ENCODE measurements at regions not wholly inside any gene's neighbourhood (a gene's known extent, or its start where the extent isn't known, plus 50 kb on each side); places are given as distances from the start of the nearest gene placed in this dataset.

DNA sequence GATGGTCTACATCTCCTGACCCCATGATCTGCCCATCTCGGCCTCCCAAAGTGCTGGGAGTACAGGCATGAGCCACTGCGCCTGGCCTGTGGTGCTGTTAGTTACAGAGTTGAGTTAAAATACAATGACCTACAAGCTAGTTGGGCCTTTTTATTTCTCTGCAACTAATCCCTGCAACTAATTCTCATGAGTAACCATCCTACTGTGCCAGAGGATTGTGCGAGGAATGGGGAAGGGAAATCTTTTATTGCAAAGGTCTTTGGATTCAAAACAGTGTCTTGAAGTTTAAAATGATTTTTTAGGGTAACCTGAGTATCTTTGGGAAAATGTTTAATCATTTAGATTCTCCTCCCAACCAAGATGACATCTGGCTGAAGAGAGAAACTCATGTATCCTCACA lies 88.8 kb upstream of the RMDN2 start:
- H3K4me1 ChIP-seq (ENCODE audit: control insufficient read depth in 1 of 2, low read depth in 2 of 2): no peaks in the 10 kb centered on the region
- DNase-seq (ENCODE audit: low spot score) (no peak), ATAC-seq (ENCODE audit: insufficient number of reproducible peaks, low FRiP score, low read depth) (no peak)
- no peak overlapping the region for H3K27ac ChIP-seq
- TF ChIP-seq, protein P1, sequence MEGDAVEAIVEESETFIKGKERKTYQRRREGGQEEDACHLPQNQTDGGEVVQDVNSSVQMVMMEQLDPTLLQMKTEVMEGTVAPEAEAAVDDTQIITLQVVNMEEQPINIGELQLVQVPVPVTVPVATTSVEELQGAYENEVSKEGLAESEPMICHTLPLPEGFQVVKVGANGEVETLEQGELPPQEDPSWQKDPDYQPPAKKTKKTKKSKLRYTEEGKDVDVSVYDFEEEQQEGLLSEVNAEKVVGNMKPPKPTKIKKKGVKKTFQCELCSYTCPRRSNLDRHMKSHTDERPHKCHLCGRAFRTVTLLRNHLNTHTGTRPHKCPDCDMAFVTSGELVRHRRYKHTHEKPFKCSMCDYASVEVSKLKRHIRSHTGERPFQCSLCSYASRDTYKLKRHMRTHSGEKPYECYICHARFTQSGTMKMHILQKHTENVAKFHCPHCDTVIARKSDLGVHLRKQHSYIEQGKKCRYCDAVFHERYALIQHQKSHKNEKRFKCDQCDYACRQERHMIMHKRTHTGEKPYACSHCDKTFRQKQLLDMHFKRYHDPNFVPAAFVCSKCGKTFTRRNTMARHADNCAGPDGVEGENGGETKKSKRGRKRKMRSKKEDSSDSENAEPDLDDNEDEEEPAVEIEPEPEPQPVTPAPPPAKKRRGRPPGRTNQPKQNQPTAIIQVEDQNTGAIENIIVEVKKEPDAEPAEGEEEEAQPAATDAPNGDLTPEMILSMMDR (IDR thresholded peaks at IDR 0.05): no peak
- H3K27me3 ChIP-seq (replicated peaks; ENCODE audit: insufficient read depth): no peaks in the 10 kb centered on the region
- no peaks in the 10 kb centered on the region for H3K9me3 ChIP-seq
- no peak overlapping the region for H3K4me3 ChIP-seq
- no peaks in the 10 kb centered on the region for H3K36me3 ChIP-seq

DNA sequence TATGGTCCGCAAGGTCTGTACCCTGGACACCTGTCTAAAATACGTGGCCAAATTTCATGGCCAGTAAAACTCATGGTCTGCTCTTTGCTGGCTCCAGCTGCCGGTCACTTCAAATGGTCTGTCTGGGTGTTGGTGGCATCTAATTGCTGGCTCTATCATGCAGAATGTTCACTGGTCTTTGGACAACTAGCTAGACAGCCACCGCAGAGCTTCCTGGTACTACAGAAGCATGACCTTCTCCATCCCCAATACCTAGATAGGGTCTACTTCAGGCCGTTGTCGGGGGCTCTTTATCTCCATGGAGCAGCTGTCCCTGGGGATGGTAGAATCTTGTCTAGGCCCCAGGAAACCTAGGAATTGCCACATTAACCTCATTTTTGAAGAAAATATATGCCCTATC lies 88.4 kb upstream of the RMDN2 start:
- no peak overlapping the region for H3K4me3 ChIP-seq
- no peaks in the 10 kb centered on the region for H3K4me1 ChIP-seq (ENCODE audit: control insufficient read depth in 1 of 2, low read depth in 2 of 2)
- TF ChIP-seq, protein P1 (IDR thresholded peaks at IDR 0.05): no peak
- no peak for ATAC-seq (ENCODE audit: insufficient number of reproducible peaks, low FRiP score, low read depth)
- H3K36me3 ChIP-seq: no peaks in the 10 kb centered on the region
- no peaks in the 10 kb centered on the region for H3K27me3 ChIP-seq (replicated peaks; ENCODE audit: insufficient read depth)
- H3K27ac ChIP-seq: no peak overlapping the region
- H3K9me3 ChIP-seq: no peaks in the 10 kb centered on the region
- DNase-seq (ENCODE audit: low spot score): no peak

DNA sequence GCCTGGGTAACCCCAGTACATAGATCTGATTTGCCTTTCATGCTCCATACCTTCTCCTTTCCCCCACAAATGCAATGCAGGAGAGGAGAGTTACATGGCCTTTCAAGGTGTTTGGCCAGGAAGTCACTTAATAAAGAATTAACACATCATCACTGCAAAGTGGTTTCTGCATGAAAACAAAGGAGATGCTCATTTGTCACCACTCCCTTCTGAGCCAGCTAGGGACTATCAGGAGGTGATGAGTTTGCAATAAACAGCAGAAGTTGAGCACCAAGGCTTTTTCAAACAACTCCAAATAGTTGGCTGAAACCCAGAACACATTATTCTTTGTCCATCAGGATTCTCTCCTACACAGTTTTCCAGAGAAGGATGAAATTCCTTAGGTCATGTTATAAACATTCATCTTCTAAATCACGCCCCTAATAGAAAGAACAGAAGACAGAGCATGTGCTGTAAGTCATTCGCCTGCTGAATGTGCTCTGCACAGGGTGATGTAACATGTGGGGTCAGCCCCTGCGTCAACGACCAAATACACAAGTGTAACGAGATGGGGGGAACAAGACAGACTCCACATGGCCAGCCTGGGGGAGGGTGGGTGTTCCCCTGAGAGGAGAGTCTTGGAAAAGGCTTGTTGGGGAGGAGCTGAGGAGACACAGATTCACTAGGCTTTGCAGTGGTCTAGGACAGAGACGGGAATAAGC lies 87.3 kb upstream of the RMDN2 start:
- TF ChIP-seq, protein P1 (IDR thresholded peaks at IDR 0.05): no peak
- Histone ChIP-seq H3K9me3 (no peaks in the 10 kb centered on the region), H3K27me3 (replicated peaks; ENCODE audit: insufficient read depth) (no peaks in the 10 kb centered on the region), H3K36me3 (no peaks in the 10 kb centered on the region), H3K27ac (no peak overlapping the region), H3K4me1 (ENCODE audit: control insufficient read depth in 1 of 2, low read depth in 2 of 2) (no peaks in the 10 kb centered on the region), H3K4me3 (no peak overlapping the region)
- no peak for DNase-seq (ENCODE audit: low spot score)
- ATAC-seq (ENCODE audit: insufficient number of reproducible peaks, low FRiP score, low read depth): no peak

DNA sequence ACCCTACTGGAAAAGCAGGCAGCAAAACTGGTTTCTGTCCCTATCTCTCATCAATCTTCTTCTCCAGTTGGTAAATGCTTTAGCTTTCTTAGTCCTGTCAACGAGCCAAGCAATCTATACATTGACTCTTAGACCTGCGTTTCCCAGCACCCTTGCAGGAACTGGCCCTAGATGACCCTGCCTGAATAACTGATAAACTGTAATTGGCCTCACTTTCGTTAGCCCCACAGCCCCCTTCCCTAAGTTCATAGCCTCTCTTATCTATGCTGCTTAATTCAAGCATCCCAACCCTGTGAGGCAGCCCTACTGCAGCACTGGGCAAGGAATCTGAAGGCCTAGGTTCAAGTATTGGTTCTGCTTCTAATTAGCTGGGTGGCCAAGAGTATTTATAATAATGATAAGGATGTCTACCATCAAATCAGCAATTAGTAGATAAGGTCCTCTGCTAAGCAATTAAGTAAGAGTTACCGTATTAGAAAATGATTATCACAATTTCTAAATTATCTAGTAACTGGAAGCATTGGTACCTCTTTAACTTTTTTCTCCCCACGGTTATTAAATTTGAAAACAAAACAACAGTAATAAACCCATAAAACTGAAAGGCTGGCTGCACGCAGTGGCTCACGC lies 86.4 kb upstream of the RMDN2 start:
- H3K27ac ChIP-seq: no peak overlapping the region
- no peaks in the 10 kb centered on the region for H3K36me3 ChIP-seq
- H3K4me1 ChIP-seq (ENCODE audit: control insufficient read depth in 1 of 2, low read depth in 2 of 2): no peaks in the 10 kb centered on the region
- no peak for DNase-seq (ENCODE audit: low spot score)
- no peak overlapping the region for H3K4me3 ChIP-seq
- no peaks in the 10 kb centered on the region for H3K9me3 ChIP-seq
- no peaks in the 10 kb centered on the region for H3K27me3 ChIP-seq (replicated peaks; ENCODE audit: insufficient read depth)
- TF ChIP-seq, protein P1 (IDR thresholded peaks at IDR 0.05): no peak
- ATAC-seq (ENCODE audit: insufficient number of reproducible peaks, low FRiP score, low read depth): no peak

DNA sequence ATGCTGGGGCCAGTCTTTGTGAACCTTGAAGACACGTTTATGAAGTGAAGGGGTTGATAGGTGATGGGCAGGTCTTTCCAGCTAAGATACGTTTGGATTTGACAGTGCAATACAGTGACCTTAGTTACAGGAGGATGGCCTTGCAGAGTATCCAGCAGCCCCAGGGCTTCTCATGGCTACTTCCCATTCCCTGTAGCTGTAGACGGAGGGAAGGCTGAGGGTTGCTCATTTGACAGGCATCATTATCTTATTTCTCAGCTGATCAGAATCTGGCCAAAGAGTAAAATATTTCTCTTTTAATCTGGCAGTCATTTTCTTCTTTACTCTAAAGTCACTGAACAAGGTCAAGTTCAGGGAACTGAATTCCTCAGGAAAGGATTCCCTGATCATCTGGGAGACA lies 85.1 kb upstream of the RMDN2 start:
- H3K27me3 ChIP-seq (replicated peaks; ENCODE audit: insufficient read depth): no peaks in the 10 kb centered on the region
- DNase-seq (ENCODE audit: low spot score): no peak
- no peak overlapping the region for H3K27ac ChIP-seq
- H3K4me3 ChIP-seq: no peak overlapping the region
- H3K36me3 ChIP-seq: no peaks in the 10 kb centered on the region
- no peak for ATAC-seq (ENCODE audit: insufficient number of reproducible peaks, low FRiP score, low read depth)
- H3K9me3 ChIP-seq: no peaks in the 10 kb centered on the region
- H3K4me1 ChIP-seq (ENCODE audit: control insufficient read depth in 1 of 2, low read depth in 2 of 2): no peaks in the 10 kb centered on the region
- TF ChIP-seq, protein P1 (IDR thresholded peaks at IDR 0.05): no peak

Data from thoracic aorta (tissue), 2 donors.